HCT116 (cell line): ENCODE measurements at regions not wholly inside any gene's neighbourhood (a gene's known extent, or its start where the extent isn't known, plus 50 kb on each side); places are given as distances from the start of the nearest gene placed in this dataset.

Source experiments
- CEBPB ChIP-seq: IDR thresholded peaks from 2 replicates; pipeline ENCODE4 v1.6.1; 2012; ENCODE audit warnings: low read depth
- EGR1 ChIP-seq: IDR thresholded peaks from 2 replicates; pipeline ENCODE4 v1.6.1; 2012; ENCODE audit warnings: low read depth
- EZH2 ChIP-seq: fragments of 200-600 bp; sonication (generic); IDR thresholded peaks from 2 replicates; pipeline ENCODE4 v1.6.1; 2017; ENCODE audit warnings: antibody characterized with exemption, mixed run types
- EZH2phosphoT487 ChIP-seq: fragments of 200-600 bp; IDR thresholded peaks from 2 replicates; pipeline ENCODE4 v1.6.1; 2018; ENCODE audit warnings: antibody characterized with exemption, borderline replicate concordance
- POLR2A ChIP-seq: IDR thresholded peaks from 2 replicates; pipeline ENCODE4 v1.7.0; 2011; ENCODE audit warnings: borderline replicate concordance; ENCODE audit not compliant: insufficient read depth, insufficient read length; ENCODE audit errors: extremely low read depth
- TCF7L2 ChIP-seq: IDR thresholded peaks from 2 replicates; pipeline ENCODE4 v1.7.0; 2011; ENCODE audit warnings: borderline replicate concordance, inconsistent platforms; ENCODE audit not compliant: insufficient read depth, insufficient read length; ENCODE audit errors: extremely low read depth
- YY1 ChIP-seq: IDR thresholded peaks from 2 replicates; pipeline ENCODE4 v1.6.1; 2011; ENCODE audit warnings: low read length, low read depth, moderate library complexity, mild to moderate bottlenecking; ENCODE audit not compliant: insufficient replicate concordance; ENCODE audit errors: extremely low read depth
- ZFX ChIP-seq: fragments of 450-650 bp; IDR thresholded peaks from 2 replicates; pipeline ENCODE4 v1.6.1; 2017
- TF ChIP-seq, protein P1 (sequence below), 3 experiments: fragments of 200-600 bp in 1 of 3; sonication (generic) in 1 of 3; IDR thresholded peaks in 2 of 3; conservative IDR thresholded peaks in 1 of 3; 2 replicates each; pipeline ENCODE4 v1.5.1; 2012 to 2017; ENCODE audit warnings: low read depth in 2 of 3, low read length in 2 of 3, antibody characterized with exemption in 1 of 3, borderline replicate concordance in 1 of 3, control low read depth in 1 of 3, mild to moderate bottlenecking in 1 of 3, mixed read lengths in 1 of 3, mixed run types in 1 of 3, moderate library complexity in 1 of 3; ENCODE audit not compliant: insufficient read depth in 1 of 3
- TF ChIP-seq, protein P2 (sequence below): IDR thresholded peaks from 2 replicates; pipeline ENCODE4 v1.6.1; 2012

DNA sequence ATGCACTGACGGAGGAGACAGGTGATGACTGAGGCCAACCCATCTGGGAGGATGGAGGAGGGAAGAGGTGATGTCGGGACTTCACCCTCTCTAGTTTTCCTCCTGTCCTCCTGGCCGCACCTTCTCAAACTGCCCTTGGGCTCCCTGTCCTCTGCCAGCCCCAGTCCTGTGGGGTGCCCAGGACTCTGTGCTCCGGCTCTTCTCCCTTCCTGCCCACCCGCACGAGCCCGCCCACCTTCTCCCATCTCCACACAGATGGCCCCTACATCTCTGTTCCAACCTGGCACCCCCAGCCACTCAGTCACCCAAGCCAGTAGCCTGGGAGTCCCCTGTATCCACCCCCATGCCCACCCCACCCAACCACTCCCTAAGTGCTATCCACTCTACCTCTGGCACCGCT, 206.7 kb upstream of the LINGO1 start:
- no peak for TF ChIP-seq POLR2A
- no peak for TF ChIP-seq EGR1
- TF ChIP-seq YY1 = no peak
- no peak for TF ChIP-seq ZFX
- TF ChIP-seq, protein P1, sequence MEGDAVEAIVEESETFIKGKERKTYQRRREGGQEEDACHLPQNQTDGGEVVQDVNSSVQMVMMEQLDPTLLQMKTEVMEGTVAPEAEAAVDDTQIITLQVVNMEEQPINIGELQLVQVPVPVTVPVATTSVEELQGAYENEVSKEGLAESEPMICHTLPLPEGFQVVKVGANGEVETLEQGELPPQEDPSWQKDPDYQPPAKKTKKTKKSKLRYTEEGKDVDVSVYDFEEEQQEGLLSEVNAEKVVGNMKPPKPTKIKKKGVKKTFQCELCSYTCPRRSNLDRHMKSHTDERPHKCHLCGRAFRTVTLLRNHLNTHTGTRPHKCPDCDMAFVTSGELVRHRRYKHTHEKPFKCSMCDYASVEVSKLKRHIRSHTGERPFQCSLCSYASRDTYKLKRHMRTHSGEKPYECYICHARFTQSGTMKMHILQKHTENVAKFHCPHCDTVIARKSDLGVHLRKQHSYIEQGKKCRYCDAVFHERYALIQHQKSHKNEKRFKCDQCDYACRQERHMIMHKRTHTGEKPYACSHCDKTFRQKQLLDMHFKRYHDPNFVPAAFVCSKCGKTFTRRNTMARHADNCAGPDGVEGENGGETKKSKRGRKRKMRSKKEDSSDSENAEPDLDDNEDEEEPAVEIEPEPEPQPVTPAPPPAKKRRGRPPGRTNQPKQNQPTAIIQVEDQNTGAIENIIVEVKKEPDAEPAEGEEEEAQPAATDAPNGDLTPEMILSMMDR (IDR thresholded peaks at IDR 0.05 in 2 of 3, conservative IDR thresholded peaks at IDR 0.05 in 1 of 3; ENCODE audit: borderline replicate concordance in 1 of 3, insufficient read depth in 1 of 3, low read depth in 2 of 3, low read length in 2 of 3) = no peak
- TF ChIP-seq EZH2phosphoT487 = no peak
- no peak for TF ChIP-seq CEBPB
- TF ChIP-seq, protein P2, sequence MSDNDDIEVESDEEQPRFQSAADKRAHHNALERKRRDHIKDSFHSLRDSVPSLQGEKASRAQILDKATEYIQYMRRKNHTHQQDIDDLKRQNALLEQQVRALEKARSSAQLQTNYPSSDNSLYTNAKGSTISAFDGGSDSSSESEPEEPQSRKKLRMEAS = no peak
- no peak for TF ChIP-seq EZH2
- no peak for TF ChIP-seq TCF7L2
